ENCODE measurements at regions not wholly inside any gene's neighbourhood (a gene's known extent, or its start where the extent isn't known, plus 50 kb on each side); places are given as distances from the start of the nearest gene placed in this dataset.
"Not testable (repeated sequence)": the region's sequence is repeated elsewhere in the genome, so short reads cannot be mapped to it uniquely, and the experiment has no call there.

- no peak for DNase-seq (ENCODE audit: extremely low read depth, low read depth)
- no peak for TF ChIP-seq CTCF (IDR thresholded peaks at IDR 0.05; ENCODE audit: low read depth, low read length)
Measured at GRCh38 chr1:100806601-100807000, 87.1 kb downstream of the VCAM1 start.

- TF ChIP-seq CTCF (IDR thresholded peaks at IDR 0.05; ENCODE audit: low read depth, low read length) = no peak
- DNase-seq (ENCODE audit: extremely low read depth, low read depth) = no peak
Measured at GRCh38 chr1:100810360-100810759, 84.3 kb downstream of the EXTL2 start.

- DNase-seq (ENCODE audit: extremely low read depth, low read depth) = no peak
- no peak for TF ChIP-seq CTCF (IDR thresholded peaks at IDR 0.05; ENCODE audit: low read depth, low read length)
Measured at GRCh38 chr1:100811808-100812207, 82.8 kb downstream of the EXTL2 start.

- not testable (repeated sequence) for DNase-seq (ENCODE audit: extremely low read depth, low read depth)
Measured at GRCh38 chr1:100814938-100815337, 79.7 kb downstream of the EXTL2 start.

- no peak for TF ChIP-seq CTCF (IDR thresholded peaks at IDR 0.05; ENCODE audit: low read depth, low read length)
- DNase-seq (ENCODE audit: extremely low read depth, low read depth) = no peak
Measured at GRCh38 chr1:100816049-100816448, 78.6 kb downstream of the EXTL2 start.

- not testable (repeated sequence) for DNase-seq (ENCODE audit: extremely low read depth, low read depth)
Measured at GRCh38 chr1:100820195-100820594, 74.4 kb downstream of the EXTL2 start.

GRCh38 chr1:100821919-100822318, 72.7 kb downstream of the EXTL2 start:
- DNase-seq (ENCODE audit: extremely low read depth, low read depth) = not testable (repeated sequence)

Measured in AG09319 (cell line).